ENCODE measurements at regions not wholly inside any gene's neighbourhood (a gene's known extent, or its start where the extent isn't known, plus 50 kb on each side); places are given as distances from the start of the nearest gene placed in this dataset.

- no peak for DNase-seq (ENCODE audit: low read depth)
- TF ChIP-seq CTCF (IDR thresholded peaks at IDR 0.05; ENCODE audit: control insufficient read depth, extremely low read depth, insufficient read depth) = no peak
- H3K4me3 ChIP-seq (ENCODE audit: low read depth, low read length) = no peak overlapping the region
Observed at GRCh38 chr16:49920397-49920796, 64.5 kb upstream of the ZNF423 start.

GRCh38 chr16:49921106-49921505, 65.2 kb upstream of the ZNF423 start:
- no peak overlapping the region for H3K4me3 ChIP-seq (ENCODE audit: low read depth, low read length)
- no peak for DNase-seq (ENCODE audit: low read depth)
- no peak for TF ChIP-seq CTCF (IDR thresholded peaks at IDR 0.05; ENCODE audit: control insufficient read depth, extremely low read depth, insufficient read depth)

- no peak overlapping the region for H3K4me3 ChIP-seq (ENCODE audit: low read depth, low read length)
- peak; percentile 77 for TF ChIP-seq CTCF (IDR thresholded peaks at IDR 0.05; ENCODE audit: control insufficient read depth, extremely low read depth, insufficient read depth)
- peak; percentile 8 for DNase-seq (ENCODE audit: low read depth)
Observed at GRCh38 chr16:49921791-49922456, 66.0 kb upstream of the ZNF423 start.

GRCh38 chr16:49923411-49923810, 67.5 kb upstream of the ZNF423 start:
- no peak for TF ChIP-seq CTCF (IDR thresholded peaks at IDR 0.05; ENCODE audit: control insufficient read depth, extremely low read depth, insufficient read depth)
- H3K4me3 ChIP-seq (ENCODE audit: low read depth, low read length) = no peak overlapping the region
- DNase-seq (ENCODE audit: low read depth) = no peak

- no peak for DNase-seq (ENCODE audit: low read depth)
- H3K4me3 ChIP-seq (ENCODE audit: low read depth, low read length) = no peak overlapping the region
- TF ChIP-seq CTCF (IDR thresholded peaks at IDR 0.05; ENCODE audit: control insufficient read depth, extremely low read depth, insufficient read depth) = no peak
Observed at GRCh38 chr16:49924078-49924477, 68.2 kb upstream of the ZNF423 start.

GRCh38 chr16:49926941-49927340, 71.0 kb upstream of the ZNF423 start:
- DNase-seq (ENCODE audit: low read depth) = no peak
- TF ChIP-seq CTCF (IDR thresholded peaks at IDR 0.05; ENCODE audit: control insufficient read depth, extremely low read depth, insufficient read depth) = no peak
- no peak overlapping the region for H3K4me3 ChIP-seq (ENCODE audit: low read depth, low read length)

Data from LNCaP clone FGC (cell line).